Iris pigment epithelial cell (primary cell): ENCODE measurements at regions not wholly inside any gene's neighbourhood (a gene's known extent, or its start where the extent isn't known, plus 50 kb on each side); places are given as distances from the start of the nearest gene placed in this dataset.
A peak's percentile ranks its signal among the peaks of the same experiment; 100 is the strongest.

ENCODE experiments used
- DNase-seq: peaks from one replicate; pipeline ENCODE4 v3.0.0-alpha.2; 2011; ENCODE audit warnings: low read depth

DNA sequence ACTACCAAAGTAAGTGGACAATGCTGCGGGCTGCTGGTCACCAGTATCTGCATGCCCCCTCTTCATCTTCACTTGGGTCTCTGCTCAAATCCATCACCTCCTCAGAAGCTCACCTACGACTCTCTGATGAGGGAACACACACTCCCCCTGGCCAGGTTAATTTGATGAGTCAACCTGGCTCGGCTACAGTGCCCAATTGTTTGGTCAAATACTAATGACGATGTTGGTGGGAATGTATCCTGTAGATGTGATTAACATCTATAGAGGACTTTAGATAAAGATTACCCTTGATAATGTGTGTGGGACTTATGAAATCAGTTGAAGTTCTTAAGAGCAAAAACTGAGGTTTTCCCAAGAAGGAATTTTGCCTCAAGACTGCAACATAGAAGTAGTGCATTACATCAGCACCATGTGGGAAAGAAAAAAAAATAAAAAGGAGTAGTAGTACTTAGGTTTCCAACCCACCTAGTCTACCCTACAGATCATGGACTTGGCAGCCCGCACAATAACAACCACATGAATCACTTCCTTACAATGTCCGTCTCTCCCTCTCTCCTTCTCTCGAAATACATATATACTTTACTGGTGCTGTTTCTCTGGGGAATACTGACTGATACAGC lies 467.3 kb downstream of the DNAH5 start:
- peak; percentile 62 for DNase-seq

DNA sequence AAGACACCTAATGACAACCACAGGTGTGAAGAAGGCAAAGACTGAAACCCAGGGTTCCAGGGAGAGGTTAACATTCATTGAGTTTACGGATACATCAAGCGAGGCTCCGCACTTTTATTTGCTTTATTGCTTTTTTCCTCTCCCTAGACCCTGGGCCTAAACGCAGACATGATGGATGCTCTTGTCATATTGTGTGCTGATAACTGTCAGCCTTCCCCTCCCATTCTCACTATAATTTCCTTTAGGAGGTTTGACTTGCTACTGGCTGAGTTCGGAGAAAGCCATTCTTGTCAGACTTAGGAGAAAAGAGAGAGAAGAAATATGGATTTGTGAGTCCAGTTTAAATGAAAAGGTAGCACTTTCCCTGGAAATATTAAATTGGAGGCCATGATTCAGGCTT lies 471.6 kb downstream of the DNAH5 start:
- no peak for DNase-seq

- DNase-seq: no peak
These were observed 473.5 kb downstream of the DNAH5 start for GRCh38 chr5:13470975-13471374.

DNA sequence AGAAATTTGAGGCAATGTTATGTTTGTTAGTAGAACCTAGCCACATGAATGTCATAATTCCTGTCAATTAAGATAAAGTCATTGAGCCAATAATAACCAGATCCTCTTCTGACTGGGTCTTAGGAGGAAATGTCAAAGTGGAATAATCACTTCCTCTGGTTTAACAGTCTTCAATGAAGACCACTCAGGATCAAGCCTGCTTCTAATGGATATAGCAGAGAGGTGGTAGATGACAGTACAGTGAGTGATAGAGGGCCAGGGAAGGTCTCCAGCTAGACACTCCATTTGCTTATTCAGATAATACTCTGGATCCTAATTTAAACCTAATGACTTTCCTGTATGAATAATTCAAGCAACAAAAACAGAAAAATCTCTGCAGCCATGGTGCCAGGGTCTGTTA lies 474.2 kb downstream of the DNAH5 start:
- DNase-seq: no peak

DNA sequence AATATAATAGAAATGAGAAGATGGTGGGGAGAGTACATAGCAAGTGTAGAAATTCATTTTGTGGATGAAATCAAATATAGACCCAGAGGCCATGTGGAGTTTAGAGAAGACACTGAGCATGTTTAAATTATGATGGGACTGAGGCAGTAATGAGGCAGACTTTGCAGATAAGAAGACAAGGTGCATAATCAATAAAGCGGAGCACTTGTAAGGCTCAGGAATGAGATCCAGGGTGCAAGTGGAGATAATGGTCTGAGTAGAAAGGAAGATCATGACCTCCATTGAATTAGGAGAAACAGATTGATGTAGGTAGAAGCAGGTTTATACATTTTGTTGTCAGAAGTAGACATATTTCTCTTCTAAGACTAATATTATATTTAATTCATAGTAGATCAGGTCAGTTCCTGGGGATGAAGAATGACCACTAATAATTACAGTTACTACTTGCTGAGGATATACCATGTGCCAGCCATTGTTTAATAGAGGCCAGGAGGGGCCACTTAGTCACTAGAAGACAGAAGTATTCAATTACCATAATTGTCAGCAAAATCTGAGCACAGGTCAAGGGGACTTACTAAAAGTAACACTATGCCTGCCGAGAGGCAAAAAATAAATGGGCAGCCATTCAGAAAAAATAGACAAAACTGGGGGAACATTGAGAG lies 479.8 kb downstream of the DNAH5 start:
- DNase-seq: no peak

- no peak for DNase-seq
These were observed 483.9 kb downstream of the DNAH5 start for GRCh38 chr5:13460587-13460986.

DNA sequence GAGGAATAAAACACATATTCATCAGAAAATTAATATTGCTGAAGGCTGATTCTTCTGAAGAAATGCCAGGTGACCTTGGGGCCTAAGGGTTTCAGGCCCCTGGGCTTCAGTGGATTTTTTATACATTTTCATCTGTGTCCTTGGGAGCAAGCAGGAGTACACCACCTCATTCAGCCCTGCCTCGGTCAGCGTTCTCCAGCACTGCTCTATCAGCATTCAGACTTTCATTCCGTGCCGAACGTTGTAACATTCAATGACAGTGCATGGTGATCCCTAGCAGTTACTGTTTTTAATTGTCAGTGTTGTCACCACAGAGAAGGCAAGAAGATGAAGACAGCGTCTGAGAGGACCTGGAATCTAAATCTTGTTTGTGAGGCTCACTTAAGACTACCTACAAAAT lies 490.4 kb downstream of the DNAH5 start:
- no peak for DNase-seq

- DNase-seq: no peak
These were observed 495.6 kb downstream of the DNAH5 start for GRCh38 chr5:13448843-13449242.

DNA sequence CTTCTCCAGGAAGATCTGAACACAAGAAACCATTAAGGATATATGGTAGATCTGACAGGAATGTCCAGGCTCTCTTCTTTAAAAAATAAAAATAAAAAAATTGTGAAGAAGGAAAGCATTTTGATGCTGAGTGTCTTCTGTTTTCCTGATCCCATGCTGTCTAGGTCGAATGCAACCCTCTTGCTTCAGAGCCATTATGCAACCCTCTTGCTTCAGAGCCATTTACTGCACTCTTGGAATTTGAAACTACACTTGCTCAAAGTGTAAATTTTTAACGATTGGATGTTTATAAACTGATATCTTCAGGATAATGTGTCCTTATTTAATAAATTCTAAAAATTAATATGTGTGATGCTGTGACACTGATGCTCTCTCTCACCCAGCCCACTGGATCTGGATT lies 505.1 kb downstream of the DNAH5 start:
- no peak for DNase-seq

DNA sequence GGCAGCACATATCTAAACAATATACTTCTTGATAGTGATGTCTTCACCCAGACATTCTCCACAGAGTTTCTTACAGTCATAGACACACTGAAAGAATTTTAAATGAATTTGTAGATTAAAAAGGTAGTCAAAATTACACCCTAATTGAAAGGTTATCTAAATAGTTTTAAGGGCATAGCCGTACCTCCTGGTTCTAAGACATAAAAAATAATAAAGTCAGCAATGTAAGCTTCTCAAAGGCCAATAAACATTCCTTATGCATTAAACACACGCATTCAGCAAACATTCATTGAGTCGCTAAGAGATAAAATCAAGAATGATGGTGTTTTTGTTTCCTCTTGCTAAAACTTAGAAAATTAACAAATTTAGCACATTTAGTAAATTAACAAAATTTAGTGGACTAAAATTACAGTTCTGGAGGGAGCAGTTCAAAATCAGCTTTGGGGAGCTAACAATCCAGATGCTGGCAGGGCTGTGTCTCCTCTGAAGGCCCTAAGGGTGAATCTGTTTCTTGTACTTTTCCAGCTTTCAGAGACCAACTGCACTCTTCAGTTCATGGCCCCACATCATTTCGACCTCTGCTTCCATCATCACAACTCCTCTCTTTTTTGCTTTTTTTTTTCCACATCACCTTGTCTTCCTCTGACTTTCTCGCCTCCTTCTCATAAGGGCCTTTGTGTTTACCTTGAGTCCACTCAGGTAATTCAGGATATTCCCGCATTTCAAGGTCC lies 516.5 kb downstream of the DNAH5 start:
- DNase-seq: no peak

DNA sequence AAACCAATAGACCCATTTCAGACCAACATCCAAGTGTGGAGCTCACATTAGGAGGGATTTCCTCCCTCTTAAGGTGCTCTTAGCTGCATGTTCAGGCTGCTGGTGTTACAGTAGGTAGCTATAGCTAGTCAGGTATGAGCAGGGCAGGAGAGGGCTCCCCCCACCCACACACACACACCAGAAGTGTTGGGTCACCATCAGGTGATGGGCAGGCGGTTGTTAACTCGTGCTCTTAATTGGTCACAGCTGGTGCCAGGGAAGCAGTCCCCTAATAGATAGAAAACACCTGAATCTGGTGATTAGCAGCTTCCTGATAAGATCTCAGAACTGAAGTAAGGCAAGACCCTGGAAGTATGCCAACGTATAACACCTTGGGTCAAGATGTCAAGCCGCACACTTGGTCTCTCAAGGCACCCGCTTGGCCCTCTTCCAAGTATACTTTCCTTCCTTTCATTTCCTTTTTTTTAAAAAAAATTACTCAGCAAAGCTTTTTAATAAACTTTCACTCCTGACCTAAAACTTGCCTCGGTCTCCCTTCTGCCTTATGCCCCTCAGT lies 532.4 kb downstream of the DNAH5 start:
- no peak for DNase-seq

GRCh38 chr5:13408616-13409015 lies 535.9 kb downstream of the DNAH5 start:
- DNase-seq: no peak

- no peak for DNase-seq
These were observed 541.1 kb downstream of the DNAH5 start for GRCh38 chr5:13403351-13403750.

DNA sequence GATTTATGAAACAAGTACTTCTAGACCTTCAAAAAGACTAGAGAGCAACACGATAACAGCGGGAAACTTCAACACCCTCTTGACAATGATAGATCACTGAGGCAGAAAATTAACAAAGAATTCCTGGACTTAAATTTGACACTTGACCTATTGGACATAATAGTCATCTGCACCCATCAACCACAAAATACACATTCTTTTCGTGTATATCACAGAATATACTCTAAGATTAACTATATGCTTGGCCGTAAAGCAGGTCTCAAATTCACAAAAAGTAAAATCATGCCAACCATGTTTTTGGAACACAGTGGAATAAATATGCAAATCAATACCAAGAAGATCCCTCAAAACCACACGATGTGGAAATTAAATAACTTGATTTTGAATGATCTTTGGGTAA lies 559.4 kb downstream of the DNAH5 start:
- DNase-seq: no peak

DNA sequence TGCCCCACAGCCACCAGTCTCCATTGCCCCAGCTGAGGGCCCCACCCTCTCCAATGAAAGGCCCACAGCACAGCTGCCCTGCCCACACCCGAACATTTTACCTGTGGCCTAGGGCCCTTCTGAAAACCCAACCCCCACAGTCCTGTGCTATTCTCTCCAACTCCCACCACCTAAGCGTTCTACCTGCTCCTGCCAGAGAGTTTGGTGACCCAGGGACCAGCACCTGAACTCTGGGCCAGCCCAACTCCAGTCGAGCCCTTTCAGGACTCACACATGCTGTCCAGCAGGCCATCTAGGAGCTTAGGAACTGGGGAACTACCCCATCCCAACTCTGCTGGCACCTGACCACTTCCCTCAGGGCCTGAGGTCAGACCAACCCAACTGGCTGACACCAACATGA lies 562.3 kb downstream of the DNAH5 start:
- no peak for DNase-seq

- no peak for DNase-seq
These were observed 566.4 kb downstream of the DNAH5 start for GRCh38 chr5:13378091-13378490.

- DNase-seq: peak; percentile 31
These were observed 585.1 kb downstream of the DNAH5 start for GRCh38 chr5:13359344-13359743.

GRCh38 chr5:13358342-13358741 lies 586.1 kb downstream of the DNAH5 start:
- DNase-seq: no peak

DNA sequence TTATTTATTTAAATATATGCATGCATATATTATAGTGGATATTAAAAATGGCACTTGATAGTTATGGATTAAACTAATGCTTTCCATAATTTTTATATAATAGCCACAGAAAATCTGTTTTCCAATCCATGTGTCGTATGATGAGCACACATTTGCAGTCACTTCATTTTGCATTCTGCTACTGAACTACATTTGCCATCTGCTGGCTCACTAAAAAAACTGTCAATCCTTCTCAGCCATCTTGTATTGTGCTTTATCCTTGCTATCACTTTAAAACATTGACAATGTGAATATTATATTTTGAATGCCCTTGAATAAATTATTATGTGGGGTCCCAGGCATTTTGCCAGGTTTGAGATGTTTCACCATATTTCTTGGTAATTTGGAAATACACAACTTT lies 586.6 kb downstream of the DNAH5 start:
- no peak for DNase-seq

DNA sequence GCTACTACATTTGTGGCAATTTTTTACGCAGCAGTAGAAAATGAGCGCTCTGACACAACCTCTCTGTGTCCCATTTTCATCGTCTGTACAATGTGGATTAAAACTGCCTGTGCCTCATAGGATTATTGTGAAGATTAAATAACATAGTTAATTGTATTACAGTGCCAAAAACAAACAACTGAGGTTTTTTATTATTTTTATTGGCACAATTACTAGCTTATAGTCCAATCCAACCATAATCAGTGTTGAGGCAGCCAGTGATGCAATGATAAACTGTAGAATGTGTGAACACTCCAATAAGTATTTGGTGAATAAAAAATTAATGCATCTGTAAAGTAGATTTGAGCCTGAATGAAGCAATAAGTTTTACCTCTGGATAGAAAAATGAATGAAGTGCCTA lies 588.3 kb downstream of the DNAH5 start:
- no peak for DNase-seq

GRCh38 chr5:13354611-13355010 lies 589.9 kb downstream of the DNAH5 start:
- no peak for DNase-seq

DNA sequence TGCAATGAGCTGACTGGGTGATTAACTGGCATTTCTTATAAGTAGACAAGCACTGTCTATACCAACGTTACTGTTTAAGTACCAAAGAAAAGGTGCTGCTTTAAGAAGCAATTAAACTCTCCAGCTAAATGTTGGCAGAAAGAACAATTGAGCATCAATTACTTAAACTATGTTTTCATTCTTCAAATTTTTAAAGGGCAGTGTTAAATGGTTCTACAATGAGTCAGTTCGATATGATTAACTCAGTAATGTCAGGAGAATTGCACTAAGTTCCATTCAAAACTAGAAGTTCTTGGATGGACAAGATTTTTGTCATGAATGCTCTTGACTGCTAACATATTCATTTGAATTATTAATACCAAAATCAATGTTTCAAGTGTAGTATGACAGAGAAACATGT lies 593.7 kb downstream of the DNAH5 start:
- no peak for DNase-seq

DNA sequence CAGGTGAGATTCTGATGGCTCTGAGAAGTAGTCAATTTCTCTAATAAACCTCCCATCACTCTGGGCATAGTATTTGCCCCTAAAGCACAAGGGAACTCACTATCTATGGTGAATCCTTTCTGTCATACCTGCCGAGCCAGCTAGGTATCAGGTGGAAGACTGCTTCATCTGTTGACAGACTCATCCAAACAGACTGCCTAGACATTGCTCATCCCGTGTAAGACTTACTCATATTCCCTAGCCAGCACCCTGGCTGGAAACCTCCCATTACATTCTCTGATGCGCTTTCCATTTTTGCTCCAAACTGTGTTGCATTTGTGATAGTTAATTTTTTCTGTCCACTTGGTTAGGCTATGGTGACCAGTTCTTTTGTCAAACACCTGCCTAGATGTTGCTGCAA lies 595.9 kb downstream of the DNAH5 start:
- DNase-seq: no peak
